SKM-1 (cell line): ENCODE measurements at regions not wholly inside any gene's neighbourhood (a gene's known extent, or its start where the extent isn't known, plus 50 kb on each side); places are given as distances from the start of the nearest gene placed in this dataset.

Source experiments
- DNase-seq: peaks from one replicate; lab custom pipeline; 2025; ENCODE audit not compliant: unreplicated experiment; lab: John Stamatoyannopoulos, UW

- peak; percentile 61 for DNase-seq
Observed at GRCh38 chr10:3850999-3851937, 66.3 kb upstream of the KLF6 start.

DNA sequence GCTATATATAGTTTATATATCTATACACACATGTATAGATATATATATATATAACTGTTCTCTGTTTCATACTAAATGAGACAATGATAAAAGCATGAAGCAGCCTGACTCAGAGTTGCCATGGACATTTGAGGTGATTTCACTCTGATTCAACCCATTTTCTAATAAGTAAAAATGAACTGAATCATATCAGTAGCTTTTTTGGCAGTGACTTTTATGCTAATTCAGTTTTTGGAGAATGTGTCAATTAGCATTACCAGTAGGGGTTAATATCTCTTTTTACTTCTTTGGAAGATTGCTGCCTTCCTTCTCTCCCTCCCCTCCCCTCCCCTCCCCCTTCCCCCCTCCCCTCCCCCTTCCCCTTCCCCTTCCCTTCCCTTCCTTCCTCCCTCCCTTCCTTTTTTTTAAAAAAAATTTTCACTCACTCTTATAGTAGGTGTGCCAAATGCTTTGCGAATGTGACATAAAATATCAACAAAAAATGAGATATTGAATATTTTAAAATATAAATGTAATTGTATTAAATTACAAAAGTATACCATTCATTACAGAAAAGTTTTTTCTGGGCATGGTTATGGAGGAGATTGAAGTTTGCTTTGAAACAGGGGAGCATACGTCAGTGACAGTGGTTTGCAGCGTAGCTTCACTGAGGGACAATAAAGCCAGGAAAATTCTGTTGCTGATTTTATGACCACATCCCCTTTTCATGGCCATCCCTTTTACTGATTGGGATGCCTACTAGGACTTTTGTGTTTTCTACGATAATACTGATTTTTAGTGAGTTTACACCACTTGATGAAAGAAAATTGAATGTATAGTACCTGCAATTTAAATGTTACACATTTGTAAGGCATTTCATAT, 64.0 kb upstream of the KLF6 start:
- DNase-seq = no peak

GRCh38 chr10:3848005-3848774, 63.2 kb upstream of the KLF6 start:
- DNase-seq = no peak

- DNase-seq = no peak
Observed at GRCh38 chr10:3846736-3847135, 61.7 kb upstream of the KLF6 start.

GRCh38 chr10:3844491-3845025, 59.5 kb upstream of the KLF6 start:
- DNase-seq = no peak

- peak; percentile 42 for DNase-seq
Observed at GRCh38 chr10:3838460-3839437, 53.7 kb upstream of the KLF6 start.

DNA sequence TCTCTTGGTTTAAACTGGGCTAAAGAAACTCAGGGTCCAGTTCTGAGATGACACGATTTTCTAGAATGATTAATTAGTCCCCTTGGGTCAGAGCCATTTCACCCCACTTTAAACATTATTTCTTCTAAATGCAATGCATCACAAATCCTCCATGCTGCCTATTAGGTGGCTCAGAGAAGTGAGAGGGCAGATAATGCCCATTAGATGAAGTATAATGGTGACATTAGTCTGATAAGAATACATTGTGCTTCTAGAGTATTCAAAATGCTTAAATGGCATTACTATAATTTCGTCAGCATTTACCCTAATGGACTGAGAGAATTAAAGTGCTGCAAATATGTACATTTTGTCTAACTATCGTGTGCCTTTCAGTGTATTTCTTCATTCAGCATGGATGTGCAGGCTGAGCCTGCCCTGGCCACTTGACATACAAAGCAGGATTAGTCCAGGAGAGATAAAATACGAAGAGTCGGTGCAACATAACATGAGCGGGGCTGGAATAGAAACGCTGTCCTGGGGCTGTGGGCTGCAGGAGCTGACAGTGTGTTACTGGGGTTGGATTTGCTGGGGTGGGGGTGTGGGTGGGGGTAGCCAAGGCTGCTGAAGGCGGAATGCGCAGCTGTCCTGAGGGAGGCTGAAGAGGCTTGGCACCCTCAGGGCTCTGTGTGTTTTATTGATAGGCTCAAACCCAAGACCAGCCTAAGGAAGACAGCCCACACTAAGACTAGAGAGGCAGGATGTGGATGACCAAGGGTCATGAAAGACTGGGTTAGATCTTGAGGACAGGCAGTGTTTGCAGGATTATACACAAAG, 52.8 kb upstream of the KLF6 start:
- DNase-seq = no peak

GRCh38 chr10:3836222-3836820, 51.3 kb upstream of the KLF6 start:
- no peak for DNase-seq

DNA sequence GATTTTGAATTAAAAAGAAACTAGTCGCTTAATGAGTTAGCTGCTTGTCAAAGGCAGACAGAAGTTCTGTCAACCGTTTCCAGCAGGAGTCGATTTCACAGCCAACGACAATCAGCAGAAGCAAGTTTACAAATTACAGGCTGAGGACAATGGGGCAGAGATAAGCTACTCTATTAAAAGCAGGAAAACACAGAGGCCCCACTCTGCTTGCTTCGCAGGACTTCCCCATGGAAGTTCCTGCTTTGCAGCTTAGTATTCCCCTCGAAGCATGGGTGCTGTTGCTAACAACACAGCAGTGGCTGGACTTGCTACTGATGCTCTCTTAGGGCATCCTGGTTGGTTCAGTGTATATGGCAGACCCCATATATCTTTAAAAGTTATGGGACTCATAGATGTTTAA, 50.8 kb upstream of the KLF6 start:
- no peak for DNase-seq

DNA sequence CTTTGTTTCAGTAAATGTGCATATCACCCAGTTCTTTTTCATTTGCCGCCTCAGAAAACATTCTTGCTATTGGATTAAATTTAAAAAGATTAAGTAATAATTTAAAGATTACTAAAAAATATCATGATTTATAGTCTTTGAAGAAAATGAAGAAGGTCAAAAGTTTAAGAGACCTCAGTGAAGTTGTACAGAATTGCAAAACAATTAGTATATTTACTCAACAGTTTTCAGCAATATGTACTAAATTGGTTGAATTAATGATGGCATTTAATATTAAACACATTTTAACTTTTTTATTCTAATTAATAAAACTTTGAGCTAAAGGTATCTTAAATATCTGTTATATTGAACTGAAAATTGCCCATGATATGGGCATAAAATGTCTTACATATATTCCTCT, 49.9 kb upstream of the KLF6 start:
- no peak for DNase-seq
